NT2/D1 (cell line): ENCODE measurements at regions not wholly inside any gene's neighbourhood (a gene's known extent, or its start where the extent isn't known, plus 50 kb on each side); places are given as distances from the start of the nearest gene placed in this dataset.
A peak's percentile ranks its signal among the peaks of the same experiment; 100 is the strongest.

Source experiments
- DNase-seq: peaks from one replicate; pipeline ENCODE4 v3.0.0-alpha.2; 2011; ENCODE audit warnings: low read depth, low spot score
- H3K27me3 ChIP-seq: 2 replicates; pipeline ENCODE4 v1.6.0; 2011; ENCODE audit warnings: mild to moderate bottlenecking; ENCODE audit not compliant: insufficient read length, insufficient read depth
- H3K36me3 ChIP-seq: 2 replicates; pipeline ENCODE4 v1.6.1; 2011; ENCODE audit warnings: mild to moderate bottlenecking, low read length, mixed read lengths; ENCODE audit not compliant: insufficient read depth, insufficient read length
- H3K4me1 ChIP-seq: 2 replicates; pipeline ENCODE4 v1.5.1; 2011; ENCODE audit not compliant: insufficient read depth, insufficient read length
- H3K4me3 ChIP-seq: 2 replicates; pipeline ENCODE4 v1.5.1; 2011; ENCODE audit warnings: low read depth; ENCODE audit not compliant: insufficient read length
- H3K9ac ChIP-seq: 2 replicates; pipeline ENCODE4 v1.6.0; 2011; ENCODE audit warnings: low read depth; ENCODE audit not compliant: insufficient read length
- H3K9me3 ChIP-seq: 2 replicates; pipeline ENCODE4 v1.5.1; 2011; ENCODE audit warnings: mild to moderate bottlenecking, low read length; ENCODE audit not compliant: insufficient read depth
- SUZ12 ChIP-seq: IDR thresholded peaks from 2 replicates; pipeline ENCODE4 v1.6.1; 2011; ENCODE audit not compliant: insufficient read length, insufficient read depth; ENCODE audit errors: extremely low read depth
- YY1 ChIP-seq: IDR thresholded peaks from 2 replicates; pipeline ENCODE4 v1.6.1; 2011; ENCODE audit not compliant: insufficient read length, insufficient read depth
- ZNF274 ChIP-seq: IDR thresholded peaks from 2 replicates; pipeline ENCODE4 v1.6.1; 2011; ENCODE audit warnings: mild to moderate bottlenecking, low read depth, low read length

GRCh38 chr18:67232406-67232805, 284.1 kb downstream of the DSEL start:
- Histone ChIP-seq H3K4me3 (no peak overlapping the region), H3K4me1 (no peaks in the 10 kb centered on the region), H3K36me3 (no peaks in the 10 kb centered on the region), H3K27me3 (no peaks in the 10 kb centered on the region), H3K9me3 (no peaks in the 10 kb centered on the region), H3K9ac (no peak overlapping the region)
- peak; percentile 25 for DNase-seq
- TF ChIP-seq YY1, result no peak
- no peak for TF ChIP-seq ZNF274
- no peak for TF ChIP-seq SUZ12

- H3K9ac ChIP-seq, result no peak overlapping the region
- TF ChIP-seq ZNF274 (no peak), YY1 (no peak), SUZ12 (no peak)
- no peak for DNase-seq
Observed at GRCh38 chr18:67222887-67223286, 293.6 kb downstream of the DSEL start.

GRCh38 chr18:67219821-67220220, 296.7 kb downstream of the DSEL start:
- no peaks in the 10 kb centered on the region for H3K4me1 ChIP-seq
- no peak for TF ChIP-seq ZNF274
- no peaks in the 10 kb centered on the region for H3K27me3 ChIP-seq
- no peak overlapping the region for H3K9ac ChIP-seq
- no peak for DNase-seq
- H3K9me3 ChIP-seq, result no peaks in the 10 kb centered on the region; the same call in 1 of the 2 replicates
- no peak overlapping the region for H3K4me3 ChIP-seq
- no peaks in the 10 kb centered on the region for H3K36me3 ChIP-seq

More at GRCh38 chr18:67222887-67223286, 293.6 kb downstream of the DSEL start:
- Histone ChIP-seq H3K9me3 (no peaks in the 10 kb centered on the region), H3K36me3 (no peaks in the 10 kb centered on the region), H3K4me3 (no peak overlapping the region), H3K4me1 (no peaks in the 10 kb centered on the region), H3K27me3 (no peaks in the 10 kb centered on the region)

GRCh38 chr18:67218556-67218955, 298.0 kb downstream of the DSEL start:
- Histone ChIP-seq H3K36me3 (no peaks in the 10 kb centered on the region), H3K27me3 (no peaks in the 10 kb centered on the region)
- no peak for DNase-seq

GRCh38 chr18:67217551-67218166, 298.9 kb downstream of the DSEL start:
- Histone ChIP-seq H3K27me3 (no peaks in the 10 kb centered on the region), H3K36me3 (no peaks in the 10 kb centered on the region), H3K9me3 (no peaks in the 10 kb centered on the region; the same call in 1 of the 2 replicates), H3K4me3 (no peak overlapping the region), H3K9ac (no peak overlapping the region), H3K4me1 (no peaks in the 10 kb centered on the region)
- peak; percentile 9 for DNase-seq
- TF ChIP-seq SUZ12 (no peak), ZNF274 (no peak), YY1 (no peak)

More at GRCh38 chr18:67218556-67218955, 298.0 kb downstream of the DSEL start:
- no peak overlapping the region for H3K9ac ChIP-seq
- TF ChIP-seq YY1 (no peak), SUZ12 (no peak), ZNF274 (no peak)
- H3K9me3 ChIP-seq, result no peaks in the 10 kb centered on the region; the same call in 1 of the 2 replicates
- no peak overlapping the region for H3K4me3 ChIP-seq
- H3K4me1 ChIP-seq, result no peaks in the 10 kb centered on the region

GRCh38 chr18:67216846-67217245, 299.7 kb downstream of the DSEL start:
- no peak for DNase-seq
- no peak for TF ChIP-seq SUZ12
- no peak for TF ChIP-seq YY1
- TF ChIP-seq ZNF274, result no peak
- no peaks in the 10 kb centered on the region for H3K36me3 ChIP-seq

GRCh38 chr18:67215686-67216085, 300.8 kb downstream of the DSEL start:
- no peak overlapping the region for H3K4me3 ChIP-seq
- no peaks in the 10 kb centered on the region; the same call in 1 of the 2 replicates for H3K9me3 ChIP-seq
- TF ChIP-seq SUZ12 (no peak), YY1 (no peak), ZNF274 (no peak)
- H3K4me1 ChIP-seq, result no peaks in the 10 kb centered on the region
- H3K9ac ChIP-seq, result no peak overlapping the region
- H3K36me3 ChIP-seq, result no peaks in the 10 kb centered on the region
- no peaks in the 10 kb centered on the region for H3K27me3 ChIP-seq
- no peak for DNase-seq

More at GRCh38 chr18:67216846-67217245, 299.7 kb downstream of the DSEL start:
- Histone ChIP-seq H3K9ac (no peak overlapping the region), H3K4me1 (no peaks in the 10 kb centered on the region), H3K27me3 (no peaks in the 10 kb centered on the region), H3K4me3 (no peak overlapping the region), H3K9me3 (no peaks in the 10 kb centered on the region; the same call in 1 of the 2 replicates)
